GM12878 (cell line): ENCODE measurements at regions not wholly inside any gene's neighbourhood (a gene's known extent, or its start where the extent isn't known, plus 50 kb on each side); places are given as distances from the start of the nearest gene placed in this dataset.

Experiments
- EZH2 ChIP-seq: IDR thresholded peaks from 2 replicates; pipeline ENCODE4 v1.6.1; 2012; ENCODE audit warnings: low read depth, mild to moderate bottlenecking, control low read depth, inconsistent platforms, low read length, borderline replicate concordance; ENCODE audit not compliant: control insufficient read depth
- FOXK2 ChIP-seq: fragments of 450-650 bp; IDR thresholded peaks from 2 replicates; pipeline ENCODE4 v1.6.1; 2017; ENCODE audit warnings: mild to moderate bottlenecking, moderate library complexity
- HDAC2 ChIP-seq: fragments of 200-600 bp; sonication (generic); IDR thresholded peaks from 2 replicates; pipeline ENCODE4 v1.6.1; 2017
- JUND ChIP-seq: IDR thresholded peaks from 2 replicates; pipeline ENCODE4 v1.6.1; 2012; ENCODE audit warnings: low read depth, mild to moderate bottlenecking, low read length, improper control_type of control experiment, moderate library complexity
- POLR2A ChIP-seq: IDR thresholded peaks from 2 replicates; pipeline ENCODE4 v1.6.1; 2011; ENCODE audit warnings: low read depth, mild to moderate bottlenecking, low read length
- POLR2AphosphoS2 ChIP-seq: IDR thresholded peaks from 2 replicates; pipeline ENCODE4 v1.6.1; 2011; ENCODE audit warnings: low read depth, mild to moderate bottlenecking, low read length, improper control_type of control experiment, moderate library complexity
- POLR2AphosphoS5 ChIP-seq: IDR thresholded peaks from 2 replicates; pipeline ENCODE4 v1.6.1; 2011; ENCODE audit warnings: mild to moderate bottlenecking, low read length, inconsistent platforms
- SMARCA5 ChIP-seq: fragments of 450-650 bp; IDR thresholded peaks from 2 replicates; pipeline ENCODE4 v1.6.1; 2017; ENCODE audit warnings: mild to moderate bottlenecking
- SUZ12 ChIP-seq: fragments of 200-600 bp; sonication (generic); IDR thresholded peaks from one replicate; pipeline ENCODE4 v1.6.1; 2018; ENCODE audit warnings: antibody characterized with exemption, mild to moderate bottlenecking; ENCODE audit not compliant: unreplicated experiment
- ZNF274 ChIP-seq: IDR thresholded peaks from one replicate; pipeline ENCODE4 v1.8.0; 2011; ENCODE audit not compliant: insufficient read length, insufficient read depth
- TF ChIP-seq, protein P1 (sequence below), 3 experiments: IDR thresholded peaks in 2 of 3; conservative IDR thresholded peaks in 1 of 3; 2 replicates each; pipeline ENCODE4 v1.5.1; 2011; ENCODE audit warnings: low read depth in 3 of 3, low read length in 3 of 3, mild to moderate bottlenecking in 3 of 3, control low read depth in 2 of 3, moderate library complexity in 2 of 3, inconsistent platforms in 1 of 3, mixed read lengths in 1 of 3; ENCODE audit not compliant: control insufficient read depth in 2 of 3, insufficient read depth in 1 of 3; ENCODE audit errors: extremely low read depth in 1 of 3
- TF ChIP-seq, protein P2 (sequence below): IDR thresholded peaks from 2 replicates; pipeline ENCODE4 v1.6.1; 2012; ENCODE audit warnings: low read depth, low read length, improper control_type of control experiment
- TF ChIP-seq, protein P3 (sequence below): IDR thresholded peaks from 2 replicates; pipeline ENCODE4 v1.6.1; 2012; ENCODE audit warnings: mild to moderate bottlenecking, low read depth, low read length
- TF ChIP-seq, protein P4 (sequence below): IDR thresholded peaks from 2 replicates; pipeline ENCODE4 v1.6.1; 2011; ENCODE audit warnings: low read depth, mild to moderate bottlenecking, low read length, moderate library complexity, borderline replicate concordance; ENCODE audit errors: extremely low read depth

DNA sequence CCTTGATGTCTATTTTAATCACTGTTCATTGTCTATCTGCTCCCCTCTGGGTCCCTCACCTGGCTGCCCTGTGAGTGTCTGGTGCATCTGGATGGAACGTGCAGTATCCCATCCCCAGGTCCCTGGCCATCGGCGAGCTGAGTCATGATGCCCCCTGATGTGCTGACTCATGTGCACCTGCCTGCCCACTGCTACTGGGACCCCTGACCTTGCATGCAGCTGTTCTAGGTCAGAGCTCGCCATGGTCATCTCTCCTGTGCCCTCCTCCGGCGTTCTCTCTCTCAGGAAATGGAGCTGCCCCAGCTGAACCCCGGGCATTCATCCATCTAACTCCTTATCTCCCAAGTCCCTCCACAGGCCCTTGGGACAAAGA, 516.2 kb upstream of the HS6ST1 start:
- TF ChIP-seq, protein P1, sequence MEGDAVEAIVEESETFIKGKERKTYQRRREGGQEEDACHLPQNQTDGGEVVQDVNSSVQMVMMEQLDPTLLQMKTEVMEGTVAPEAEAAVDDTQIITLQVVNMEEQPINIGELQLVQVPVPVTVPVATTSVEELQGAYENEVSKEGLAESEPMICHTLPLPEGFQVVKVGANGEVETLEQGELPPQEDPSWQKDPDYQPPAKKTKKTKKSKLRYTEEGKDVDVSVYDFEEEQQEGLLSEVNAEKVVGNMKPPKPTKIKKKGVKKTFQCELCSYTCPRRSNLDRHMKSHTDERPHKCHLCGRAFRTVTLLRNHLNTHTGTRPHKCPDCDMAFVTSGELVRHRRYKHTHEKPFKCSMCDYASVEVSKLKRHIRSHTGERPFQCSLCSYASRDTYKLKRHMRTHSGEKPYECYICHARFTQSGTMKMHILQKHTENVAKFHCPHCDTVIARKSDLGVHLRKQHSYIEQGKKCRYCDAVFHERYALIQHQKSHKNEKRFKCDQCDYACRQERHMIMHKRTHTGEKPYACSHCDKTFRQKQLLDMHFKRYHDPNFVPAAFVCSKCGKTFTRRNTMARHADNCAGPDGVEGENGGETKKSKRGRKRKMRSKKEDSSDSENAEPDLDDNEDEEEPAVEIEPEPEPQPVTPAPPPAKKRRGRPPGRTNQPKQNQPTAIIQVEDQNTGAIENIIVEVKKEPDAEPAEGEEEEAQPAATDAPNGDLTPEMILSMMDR (IDR thresholded peaks at IDR 0.05 in 2 of 3, conservative IDR thresholded peaks at IDR 0.05 in 1 of 3; ENCODE audit: control insufficient read depth in 2 of 3, extremely low read depth in 1 of 3, insufficient read depth in 1 of 3, low read depth in 3 of 3, low read length in 3 of 3): no peak
- no peak for TF ChIP-seq JUND
- no peak for TF ChIP-seq SUZ12
- no peak for TF ChIP-seq POLR2A
- no peak for TF ChIP-seq POLR2AphosphoS5
- TF ChIP-seq, protein P2, sequence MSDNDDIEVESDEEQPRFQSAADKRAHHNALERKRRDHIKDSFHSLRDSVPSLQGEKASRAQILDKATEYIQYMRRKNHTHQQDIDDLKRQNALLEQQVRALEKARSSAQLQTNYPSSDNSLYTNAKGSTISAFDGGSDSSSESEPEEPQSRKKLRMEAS: no peak
- TF ChIP-seq, protein P3, sequence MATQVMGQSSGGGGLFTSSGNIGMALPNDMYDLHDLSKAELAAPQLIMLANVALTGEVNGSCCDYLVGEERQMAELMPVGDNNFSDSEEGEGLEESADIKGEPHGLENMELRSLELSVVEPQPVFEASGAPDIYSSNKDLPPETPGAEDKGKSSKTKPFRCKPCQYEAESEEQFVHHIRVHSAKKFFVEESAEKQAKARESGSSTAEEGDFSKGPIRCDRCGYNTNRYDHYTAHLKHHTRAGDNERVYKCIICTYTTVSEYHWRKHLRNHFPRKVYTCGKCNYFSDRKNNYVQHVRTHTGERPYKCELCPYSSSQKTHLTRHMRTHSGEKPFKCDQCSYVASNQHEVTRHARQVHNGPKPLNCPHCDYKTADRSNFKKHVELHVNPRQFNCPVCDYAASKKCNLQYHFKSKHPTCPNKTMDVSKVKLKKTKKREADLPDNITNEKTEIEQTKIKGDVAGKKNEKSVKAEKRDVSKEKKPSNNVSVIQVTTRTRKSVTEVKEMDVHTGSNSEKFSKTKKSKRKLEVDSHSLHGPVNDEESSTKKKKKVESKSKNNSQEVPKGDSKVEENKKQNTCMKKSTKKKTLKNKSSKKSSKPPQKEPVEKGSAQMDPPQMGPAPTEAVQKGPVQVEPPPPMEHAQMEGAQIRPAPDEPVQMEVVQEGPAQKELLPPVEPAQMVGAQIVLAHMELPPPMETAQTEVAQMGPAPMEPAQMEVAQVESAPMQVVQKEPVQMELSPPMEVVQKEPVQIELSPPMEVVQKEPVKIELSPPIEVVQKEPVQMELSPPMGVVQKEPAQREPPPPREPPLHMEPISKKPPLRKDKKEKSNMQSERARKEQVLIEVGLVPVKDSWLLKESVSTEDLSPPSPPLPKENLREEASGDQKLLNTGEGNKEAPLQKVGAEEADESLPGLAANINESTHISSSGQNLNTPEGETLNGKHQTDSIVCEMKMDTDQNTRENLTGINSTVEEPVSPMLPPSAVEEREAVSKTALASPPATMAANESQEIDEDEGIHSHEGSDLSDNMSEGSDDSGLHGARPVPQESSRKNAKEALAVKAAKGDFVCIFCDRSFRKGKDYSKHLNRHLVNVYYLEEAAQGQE: no peak
- no peak for TF ChIP-seq POLR2AphosphoS2
- TF ChIP-seq FOXK2: no peak
- TF ChIP-seq ZNF274: no peak
- TF ChIP-seq HDAC2: no peak
- TF ChIP-seq SMARCA5: no peak
- TF ChIP-seq, protein P4, sequence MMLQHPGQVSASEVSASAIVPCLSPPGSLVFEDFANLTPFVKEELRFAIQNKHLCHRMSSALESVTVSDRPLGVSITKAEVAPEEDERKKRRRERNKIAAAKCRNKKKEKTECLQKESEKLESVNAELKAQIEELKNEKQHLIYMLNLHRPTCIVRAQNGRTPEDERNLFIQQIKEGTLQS: no peak
- no peak for TF ChIP-seq EZH2
